Hematopoietic multipotent progenitor cell (in vitro differentiated cells): ENCODE measurements at regions not wholly inside any gene's neighbourhood (a gene's known extent, or its start where the extent isn't known, plus 50 kb on each side); places are given as distances from the start of the nearest gene placed in this dataset.
"Not testable (repeated sequence)": the region's sequence is repeated elsewhere in the genome, so short reads cannot be mapped to it uniquely, and the experiment has no call there.

Source experiments
- DNase-seq, 3 donors: peaks; one replicate each; pipeline ENCODE4 v3.0.0-alpha.2; 2011 to 2015; ENCODE audit warnings: low read depth in 2 of 3, low spot score in 2 of 3

DNA sequence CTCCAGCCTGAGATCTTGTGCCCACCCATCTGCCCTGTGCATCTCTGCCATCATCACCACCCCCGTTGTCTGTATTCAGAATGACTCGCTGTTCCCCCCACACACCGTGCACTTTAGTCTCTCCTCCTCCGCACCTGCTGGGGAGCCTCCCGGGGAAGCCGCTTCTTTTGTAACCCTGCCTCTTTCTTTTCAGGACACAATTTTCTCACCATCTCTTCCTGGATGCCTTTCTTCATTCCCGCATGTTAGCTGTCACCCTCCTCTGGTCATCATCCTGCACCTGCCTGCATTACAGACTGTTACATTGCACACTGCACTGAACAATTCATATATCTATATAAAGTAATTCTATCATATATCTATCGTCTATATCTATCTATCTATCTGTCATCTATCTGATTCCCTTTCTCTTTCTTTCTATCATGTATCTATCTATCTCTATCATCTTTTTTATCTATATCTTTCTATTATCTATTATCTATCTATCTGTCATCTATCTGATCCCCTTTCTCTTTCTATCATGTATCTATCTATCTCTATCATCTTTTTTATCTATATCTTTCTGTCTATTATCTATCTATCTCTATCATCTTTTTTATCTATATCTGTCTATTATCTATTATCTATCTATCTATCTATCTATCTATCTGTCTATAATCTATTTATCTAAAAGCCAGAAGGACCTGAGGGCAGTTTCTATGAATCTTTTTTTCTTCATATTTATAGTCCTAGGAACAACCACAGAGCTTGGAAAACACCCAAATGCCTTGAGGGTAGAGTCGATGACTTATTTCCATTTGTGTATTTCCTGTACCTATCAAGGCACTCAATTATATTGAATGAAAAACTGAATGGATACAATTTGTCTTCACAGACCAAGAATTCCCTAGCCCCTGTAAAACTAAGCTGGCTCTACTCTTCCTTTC, 642.5 kb downstream of the ACTR3B start:
- DNase-seq = no peak

GRCh38 chr7:153402721-153403541, 643.4 kb downstream of the ACTR3B start:
- DNase-seq = no peak

- no peak for DNase-seq
These were observed 644.6 kb downstream of the ACTR3B start for GRCh38 chr7:153404124-153404523.

- no peak for DNase-seq
These were observed 645.3 kb downstream of the ACTR3B start for GRCh38 chr7:153404781-153405279.

DNA sequence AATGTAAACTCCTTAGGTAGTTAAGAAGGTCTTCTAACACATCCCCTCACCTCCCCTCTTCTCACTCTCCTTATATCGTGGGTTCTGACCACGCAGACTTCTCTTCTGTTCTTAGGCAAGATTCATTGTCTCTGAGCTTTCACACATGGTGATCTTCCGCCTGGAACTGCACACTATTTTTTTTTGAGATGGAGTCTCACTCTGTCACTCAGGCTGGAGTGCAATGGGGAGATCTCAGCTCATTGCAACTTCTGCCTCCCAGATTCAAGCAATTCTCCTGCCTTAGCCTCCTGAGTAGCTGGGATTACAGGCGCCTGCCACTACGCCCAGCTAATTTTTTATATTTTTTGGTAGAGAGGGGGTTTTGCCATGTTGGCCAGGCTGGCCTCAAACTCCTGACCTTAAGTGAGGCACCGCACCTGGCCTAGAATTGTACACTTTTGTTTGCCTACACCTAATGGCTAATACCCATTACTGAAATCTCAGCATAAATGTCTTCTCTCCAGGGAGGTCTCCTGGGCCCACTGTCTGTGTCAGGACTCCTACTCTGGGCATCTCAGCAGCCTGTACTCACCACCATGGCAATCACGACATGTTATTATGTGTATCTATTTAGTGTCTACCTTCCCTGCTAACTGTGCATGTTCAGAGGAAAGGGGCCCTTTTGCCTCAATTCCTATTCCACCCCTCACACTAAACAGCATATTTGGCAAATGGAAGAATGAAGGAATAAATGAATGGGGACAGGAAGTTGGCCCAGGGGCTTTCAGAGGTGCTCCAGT, 646.3 kb upstream of the DPP6 start:
- no peak for DNase-seq

- DNase-seq = no peak
These were observed 645.7 kb upstream of the DPP6 start for GRCh38 chr7:153406486-153406872.

GRCh38 chr7:153407291-153408046, 644.7 kb upstream of the DPP6 start:
- DNase-seq = no peak

GRCh38 chr7:153408360-153409335, 643.5 kb upstream of the DPP6 start:
- DNase-seq = no peak

- not testable (repeated sequence) for DNase-seq
These were observed 642.4 kb upstream of the DPP6 start for GRCh38 chr7:153409567-153410342.

DNA sequence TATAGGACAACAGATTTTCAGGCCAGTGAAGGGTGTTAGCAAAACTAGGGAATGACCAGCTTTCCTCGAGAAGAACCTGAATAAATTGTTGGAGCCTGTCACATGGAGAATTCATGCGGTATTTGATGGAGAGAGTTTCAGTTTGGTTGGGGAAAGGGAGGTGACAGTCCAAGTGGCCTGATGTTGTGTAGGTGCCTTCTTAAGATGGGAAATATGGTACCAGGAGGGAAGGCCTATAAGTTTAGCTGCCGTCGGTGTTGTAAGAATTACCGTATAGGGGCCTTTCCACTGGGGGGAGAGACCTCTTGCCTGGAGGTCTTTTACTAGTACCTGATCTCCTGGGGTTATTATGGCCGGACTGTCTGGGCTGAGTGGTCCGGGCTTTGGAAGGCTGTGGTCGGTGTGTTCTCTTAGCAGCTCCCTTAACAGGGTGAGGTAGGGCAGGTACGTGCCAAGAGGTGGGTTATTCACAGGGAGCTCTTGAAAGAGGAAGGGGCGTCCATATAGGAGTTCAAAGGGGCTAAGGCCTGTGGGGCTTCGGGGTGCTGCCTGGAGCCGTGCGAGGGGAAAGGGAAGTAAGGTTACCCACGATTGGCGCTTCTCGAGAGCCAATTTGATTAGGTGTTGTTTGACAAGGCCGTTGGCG, 641.1 kb upstream of the DPP6 start:
- not testable (repeated sequence) for DNase-seq

- DNase-seq = not testable (repeated sequence)
These were observed 639.9 kb upstream of the DPP6 start for GRCh38 chr7:153412114-153412823.

- DNase-seq = not testable (repeated sequence)
These were observed 639.4 kb upstream of the DPP6 start for GRCh38 chr7:153412824-153413198.

GRCh38 chr7:153413199-153413539, 639.0 kb upstream of the DPP6 start:
- DNase-seq = no peak

DNA sequence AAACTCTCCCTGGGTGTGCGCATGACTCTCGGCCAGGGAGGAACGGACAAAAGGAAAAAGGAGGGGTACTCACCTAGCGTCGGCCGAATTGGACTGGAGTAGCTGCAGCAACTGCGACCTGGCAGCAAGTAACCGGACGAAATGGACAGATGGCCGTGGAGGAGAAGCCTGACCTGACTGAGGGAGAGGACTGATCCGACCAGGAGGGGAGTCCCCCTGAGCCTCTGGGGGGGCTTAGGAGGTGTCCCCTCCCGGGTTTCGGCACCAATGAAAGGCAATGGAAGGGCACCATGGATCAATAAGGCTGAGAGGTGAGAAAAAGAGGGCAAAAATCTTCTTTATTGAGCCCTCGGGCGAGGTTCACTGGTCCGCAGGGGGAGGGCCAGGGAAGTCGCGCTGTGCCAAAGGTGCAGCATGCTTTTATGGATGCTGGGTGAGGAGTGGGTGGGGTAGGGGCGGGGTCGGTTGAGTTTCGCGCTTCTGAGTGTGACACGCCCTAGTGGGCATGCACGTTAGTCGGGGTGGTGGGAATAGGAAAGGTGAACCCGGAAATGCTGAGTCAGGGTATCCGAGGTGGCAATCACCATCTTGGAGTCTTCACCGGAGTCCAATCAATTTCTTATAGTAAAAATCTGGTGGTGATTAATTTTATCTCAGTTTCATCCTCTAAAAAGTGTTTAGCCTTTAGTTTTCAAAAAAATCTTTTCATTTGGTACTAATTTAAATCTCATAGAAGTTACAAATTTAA, 638.5 kb upstream of the DPP6 start:
- no peak for DNase-seq

- DNase-seq = no peak
These were observed 637.9 kb upstream of the DPP6 start for GRCh38 chr7:153414288-153414629.

GRCh38 chr7:153415632-153416031, 636.6 kb upstream of the DPP6 start:
- no peak for DNase-seq
